OCI-LY7 (cell line): ENCODE measurements at regions not wholly inside any gene's neighbourhood (a gene's known extent, or its start where the extent isn't known, plus 50 kb on each side); places are given as distances from the start of the nearest gene placed in this dataset.

Source experiments
- BruUV-seq: library from RNA; stranded (reverse); fragments of 400-500 nt; replicated peaks from 2 replicates; lab custom pipeline; 2021; lab: Mats Ljungman, UMichigan
- CTCF ChIA-PET: fragments of 300-600 bp; sonication (Branson Sonifier 250); formaldehyde crosslinking; loops from one replicate; lab custom pipeline; 2022; ENCODE audit warnings: antibody characterized with exemption; ENCODE audit not compliant: unreplicated experiment; lab: Charles Lee
- POLR2A ChIA-PET: fragments of 300-600 bp; sonication (Branson Sonifier 250); formaldehyde crosslinking; loops from one replicate; lab custom pipeline; 2022; ENCODE audit warnings: antibody characterized with exemption; lab: Charles Lee
- DNase-seq: peaks from one replicate; pipeline ENCODE4 v3.0.0-alpha.2; 2015; ENCODE audit warnings: low spot score
- H2AFZ ChIP-seq: fragments of 200-600 bp; sonication (generic), shearing (Covaris generic); 2 replicates; pipeline ENCODE4 v1.6.1; 2014; ENCODE audit warnings: mild to moderate bottlenecking, antibody characterized with exemption, low read length, moderate library complexity
- H3K27ac ChIP-seq: fragments of 200-600 bp; sonication (generic); 2 replicates; pipeline ENCODE4 v1.5.1; 2014; ENCODE audit warnings: mixed run types, low read depth, mild to moderate bottlenecking, moderate library complexity, low read length, inconsistent platforms; ENCODE audit not compliant: poor library complexity, severe bottlenecking
- H3K36me3 ChIP-seq: fragments of 200-600 bp; sonication (generic); 2 replicates; pipeline ENCODE4 v1.6.1; 2014; ENCODE audit warnings: mild to moderate bottlenecking, antibody characterized with exemption, low read length, moderate library complexity, mixed read lengths; ENCODE audit not compliant: insufficient read depth
- H3K4me1 ChIP-seq: fragments of 200-600 bp; sonication (generic); 2 replicates; pipeline ENCODE4 v1.5.1; 2014; ENCODE audit warnings: mild to moderate bottlenecking, low read length; ENCODE audit not compliant: insufficient read depth, poor library complexity, severe bottlenecking
- H3K4me2 ChIP-seq: fragments of 200-600 bp; sonication (generic); 2 replicates; pipeline ENCODE4 v1.6.1; 2014; ENCODE audit warnings: mild to moderate bottlenecking, low read length
- H3K4me3 ChIP-seq: fragments of 200-600 bp; sonication (generic); 2 replicates; pipeline ENCODE4 v1.5.1; 2014; ENCODE audit warnings: mild to moderate bottlenecking, low read depth, low read length; ENCODE audit not compliant: poor library complexity, severe bottlenecking
- H3K79me2 ChIP-seq: fragments of 200-600 bp; sonication (generic); 2 replicates; pipeline ENCODE4 v1.6.1; 2016; ENCODE audit warnings: low read depth, mild to moderate bottlenecking, low read length, moderate library complexity, mixed read lengths; ENCODE audit not compliant: insufficient read depth
- H3K9me2 ChIP-seq: fragments of 200-600 bp; sonication (generic); 2 replicates; pipeline ENCODE4 v1.6.1; 2016; ENCODE audit warnings: mild to moderate bottlenecking, low read length, mixed read lengths; ENCODE audit not compliant: insufficient read depth
- H3K9me3 ChIP-seq: fragments of 200-600 bp; sonication (generic); 2 replicates; pipeline ENCODE4 v1.6.1; 2014; ENCODE audit warnings: mild to moderate bottlenecking, mixed run types, low read length, mixed read lengths
- H4K20me1 ChIP-seq: fragments of 200-600 bp; sonication (generic); 2 replicates; pipeline ENCODE4 v1.6.1; 2014; ENCODE audit warnings: mild to moderate bottlenecking, antibody characterized with exemption, low read length, moderate library complexity, mixed read lengths; ENCODE audit not compliant: insufficient read depth
- CTCF ChIP-seq: fragments of 200-600 bp; sonication (generic); conservative IDR thresholded peaks from 2 replicates; pipeline ENCODE4 v1.5.1; 2014; ENCODE audit warnings: mild to moderate bottlenecking, antibody characterized with exemption, low read length, moderate library complexity, mixed read lengths
- EZH2phosphoT487 ChIP-seq: fragments of 200-600 bp; sonication (generic); IDR thresholded peaks from 2 replicates; pipeline ENCODE4 v1.6.1; 2018; ENCODE audit warnings: low read depth, borderline replicate concordance, mild to moderate bottlenecking, mixed run types, antibody characterized with exemption, low read length, moderate library complexity, mixed read lengths
- intact Hi-C: fragments of 100-400 bp; cut with micrococcal nuclease; formaldehyde crosslinking; loops from one replicate; pipeline ENCODE4 v1.10.0; 2022; ENCODE audit not compliant: unreplicated experiment

GRCh38 chr15:80315289-80315987, 63.4 kb upstream of the CTXND1 start:
- CTCF ChIA-PET, result no interaction called here
- POLR2A ChIA-PET, result no interaction called here
- Histone ChIP-seq H3K79me2 (no peaks in the 10 kb centered on the region), H3K9me3 (no peaks in the 10 kb centered on the region), H4K20me1 (no peaks in the 10 kb centered on the region), H3K4me1 (no peaks in the 10 kb centered on the region), H3K27ac (no peak overlapping the region), H3K9me2 (no peaks in the 10 kb centered on the region), H3K4me3 (no peak overlapping the region), H3K4me2 (no peak overlapping the region), H2AFZ (no peak overlapping the region), H3K36me3 (no peaks in the 10 kb centered on the region)
- TF ChIP-seq CTCF, result no peak
- no peak for TF ChIP-seq EZH2phosphoT487
- DNase-seq, result no peak
- intact Hi-C loops, result no loop called here
- no TSS peak for BruUV-seq

- Histone ChIP-seq H3K36me3 (no peaks in the 10 kb centered on the region), H3K9me2 (no peaks in the 10 kb centered on the region), H3K4me3 (no peak overlapping the region), H2AFZ (no peak overlapping the region), H3K4me1 (no peaks in the 10 kb centered on the region), H3K9me3 (no peaks in the 10 kb centered on the region), H3K79me2 (no peaks in the 10 kb centered on the region), H4K20me1 (no peaks in the 10 kb centered on the region), H3K4me2 (no peak overlapping the region), H3K27ac (no peak overlapping the region)
- CTCF ChIA-PET, result no interaction called here
- POLR2A ChIA-PET, result no interaction called here
- intact Hi-C loops, result no loop called here
- TF ChIP-seq EZH2phosphoT487, result no peak
- TF ChIP-seq CTCF, result no peak
- no TSS peak for BruUV-seq
- DNase-seq, result no peak
Measured at GRCh38 chr15:80317389-80318182, 65.6 kb upstream of the CTXND1 start.

GRCh38 chr15:80321853-80322252, 69.8 kb upstream of the CTXND1 start:
- Histone ChIP-seq H4K20me1 (no peaks in the 10 kb centered on the region), H3K9me3 (no peaks in the 10 kb centered on the region), H3K4me2 (no peak overlapping the region), H3K79me2 (no peaks in the 10 kb centered on the region), H3K4me3 (no peak overlapping the region), H3K9me2 (no peaks in the 10 kb centered on the region), H2AFZ (no peak overlapping the region), H3K36me3 (no peaks in the 10 kb centered on the region), H3K27ac (no peak overlapping the region), H3K4me1 (no peaks in the 10 kb centered on the region)
- intact Hi-C loops, result no loop called here
- POLR2A ChIA-PET, result interaction anchor here (0.7 kb wide), 1 partner anchor 840 kb away, joined by 3 read pairs; no protein-coding TSS in a partner anchor
- CTCF ChIA-PET, result no interaction called here
- TF ChIP-seq EZH2phosphoT487 (no peak), CTCF (no peak)
- no peak for DNase-seq
- no TSS peak for BruUV-seq
